Loucy (cell line): ENCODE measurements at regions not wholly inside any gene's neighbourhood (a gene's known extent, or its start where the extent isn't known, plus 50 kb on each side); places are given as distances from the start of the nearest gene placed in this dataset.

Experiments used
- H2AFZ ChIP-seq: fragments of 200-600 bp; sonication (generic); 2 replicates; pipeline ENCODE4 v1.6.0; 2016; ENCODE audit warnings: antibody characterized with exemption, mild to moderate bottlenecking, low read length, moderate library complexity
- H3F3A ChIP-seq: fragments of 200-600 bp; 2 replicates; pipeline ENCODE4 v1.6.0; 2016; ENCODE audit warnings: antibody characterized with exemption, low read depth, mild to moderate bottlenecking
- H3K27me3 ChIP-seq: fragments of 200-600 bp; sonication (generic); 2 replicates; pipeline ENCODE4 v1.6.1; 2014; ENCODE audit warnings: low read length, mild to moderate bottlenecking; ENCODE audit not compliant: insufficient read depth, poor library complexity, severe bottlenecking
- H3K36me3 ChIP-seq: fragments of 200-600 bp; sonication (generic); 2 replicates; pipeline ENCODE4 v1.6.1; 2016; ENCODE audit warnings: low read length; ENCODE audit not compliant: insufficient read depth
- H3K4me1 ChIP-seq: fragments of 200-600 bp; sonication (generic); 2 replicates; pipeline ENCODE4 v1.5.1; 2014; ENCODE audit warnings: low read length, mild to moderate bottlenecking; ENCODE audit not compliant: insufficient read depth, poor library complexity, severe bottlenecking
- H3K4me2 ChIP-seq: fragments of 200-600 bp; sonication (generic); 2 replicates; pipeline ENCODE4 v1.6.0; 2014; ENCODE audit warnings: antibody characterized with exemption, low read length, low read depth, mild to moderate bottlenecking; ENCODE audit not compliant: poor library complexity, severe bottlenecking
- H3K4me3 ChIP-seq: fragments of 200-600 bp; sonication (generic); 2 replicates; pipeline ENCODE4 v1.5.1; 2014; ENCODE audit warnings: low read length, mild to moderate bottlenecking, mixed read lengths; ENCODE audit not compliant: poor library complexity, severe bottlenecking
- H3K79me2 ChIP-seq: fragments of 200-600 bp; sonication (generic); 2 replicates; pipeline ENCODE4 v1.6.1; 2014; ENCODE audit warnings: low read length; ENCODE audit not compliant: insufficient read depth
- H3K9ac ChIP-seq: fragments of 200-600 bp; sonication (generic); 2 replicates; pipeline ENCODE4 v1.6.0; 2014; ENCODE audit warnings: mild to moderate bottlenecking, low read depth, low read length, moderate library complexity; ENCODE audit not compliant: poor library complexity, severe bottlenecking
- H3K9me2 ChIP-seq: fragments of 200-600 bp; sonication (generic); replicated peaks from 2 replicates; pipeline ENCODE4 v1.6.1; 2016; ENCODE audit warnings: low read depth, low read length, mixed read lengths
- H3K9me3 ChIP-seq: fragments of 200-600 bp; sonication (generic); 2 replicates; pipeline ENCODE4 v1.6.1; 2014; ENCODE audit warnings: mild to moderate bottlenecking, antibody characterized with exemption, low read length, low read depth; ENCODE audit not compliant: insufficient read depth
- H4K20me1 ChIP-seq: fragments of 200-600 bp; sonication (generic); 2 replicates; pipeline ENCODE4 v1.6.0; 2014; ENCODE audit warnings: antibody characterized with exemption, low read length, mild to moderate bottlenecking; ENCODE audit not compliant: insufficient read depth, poor library complexity, severe bottlenecking
- CTCF ChIP-seq: fragments of 200-600 bp; sonication (generic); conservative IDR thresholded peaks from 2 replicates; pipeline ENCODE4 v1.5.1; 2014; ENCODE audit warnings: mild to moderate bottlenecking, antibody characterized with exemption, low read length
- EZH2phosphoT487 ChIP-seq: fragments of 200-600 bp; IDR thresholded peaks from 2 replicates; pipeline ENCODE4 v1.6.1; 2018; ENCODE audit warnings: antibody characterized with exemption, mild to moderate bottlenecking, moderate library complexity, borderline replicate concordance

DNA sequence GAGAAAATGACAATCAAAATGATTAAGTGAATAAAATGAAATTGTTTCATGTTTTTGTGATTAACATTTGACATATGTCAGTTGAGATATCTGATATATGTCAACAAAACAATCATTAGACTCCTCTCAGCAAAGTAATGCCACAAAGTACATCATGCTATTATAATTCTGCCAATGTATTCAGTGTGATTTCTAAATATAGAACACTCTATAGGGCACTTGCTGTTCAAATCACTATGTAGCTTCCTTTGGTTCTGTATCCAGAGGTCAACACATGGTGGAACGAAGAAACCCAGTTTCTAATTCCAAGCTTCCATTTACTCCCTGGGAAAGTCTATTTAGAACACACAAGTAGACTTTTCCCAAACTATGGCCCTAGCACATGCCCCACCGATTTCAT lies 227.5 kb upstream of the FAM83B start:
- no peaks in the 10 kb centered on the region for H3K27me3 ChIP-seq
- H3K79me2 ChIP-seq: no peaks in the 10 kb centered on the region
- H4K20me1 ChIP-seq: no peaks in the 10 kb centered on the region
- no peak overlapping the region for H2AFZ ChIP-seq
- H3K36me3 ChIP-seq: no peaks in the 10 kb centered on the region
- no peak overlapping the region for H3K4me2 ChIP-seq
- H3K9me3 ChIP-seq: no peaks in the 10 kb centered on the region
- no peaks in the 10 kb centered on the region for H3K4me1 ChIP-seq
- no peaks in the 10 kb centered on the region for H3K9me2 ChIP-seq
- H3K9ac ChIP-seq: no peak overlapping the region
- H3F3A ChIP-seq: no peaks in the 10 kb centered on the region
- TF ChIP-seq EZH2phosphoT487: no peak
- TF ChIP-seq CTCF: no peak
- no peak overlapping the region for H3K4me3 ChIP-seq

- H3K4me2 ChIP-seq: no peak overlapping the region
- H3K36me3 ChIP-seq: no peaks in the 10 kb centered on the region
- H3F3A ChIP-seq: no peaks in the 10 kb centered on the region
- no peaks in the 10 kb centered on the region for H3K9me3 ChIP-seq
- TF ChIP-seq CTCF (peak; percentile 44), EZH2phosphoT487 (no peak)
- H3K4me3 ChIP-seq: no peak overlapping the region
- no peaks in the 10 kb centered on the region for H3K4me1 ChIP-seq
- H4K20me1 ChIP-seq: no peaks in the 10 kb centered on the region
- no peak overlapping the region for H2AFZ ChIP-seq
- H3K9me2 ChIP-seq: no peaks in the 10 kb centered on the region
- no peak overlapping the region for H3K9ac ChIP-seq
- H3K27me3 ChIP-seq: no peaks in the 10 kb centered on the region
- H3K79me2 ChIP-seq: no peaks in the 10 kb centered on the region
Observed at GRCh38 chr6:54621285-54621684, 225.3 kb upstream of the FAM83B start.

GRCh38 chr6:54624216-54624615 lies 222.4 kb upstream of the FAM83B start:
- no peak overlapping the region for H3K9ac ChIP-seq
- H3K79me2 ChIP-seq: no peaks in the 10 kb centered on the region
- no peak overlapping the region for H3K4me3 ChIP-seq
- no peaks in the 10 kb centered on the region for H3K4me1 ChIP-seq
- no peak overlapping the region for H2AFZ ChIP-seq
- H4K20me1 ChIP-seq: no peaks in the 10 kb centered on the region
- H3F3A ChIP-seq: no peaks in the 10 kb centered on the region
- H3K9me2 ChIP-seq: no peaks in the 10 kb centered on the region
- no peak for TF ChIP-seq EZH2phosphoT487
- no peak for TF ChIP-seq CTCF
- H3K27me3 ChIP-seq: no peaks in the 10 kb centered on the region
- no peak overlapping the region for H3K4me2 ChIP-seq
- H3K36me3 ChIP-seq: no peaks in the 10 kb centered on the region
- no peaks in the 10 kb centered on the region for H3K9me3 ChIP-seq
